ENCODE measurements at regions not wholly inside any gene's neighbourhood (a gene's known extent, or its start where the extent isn't known, plus 50 kb on each side); places are given as distances from the start of the nearest gene placed in this dataset.

DNA sequence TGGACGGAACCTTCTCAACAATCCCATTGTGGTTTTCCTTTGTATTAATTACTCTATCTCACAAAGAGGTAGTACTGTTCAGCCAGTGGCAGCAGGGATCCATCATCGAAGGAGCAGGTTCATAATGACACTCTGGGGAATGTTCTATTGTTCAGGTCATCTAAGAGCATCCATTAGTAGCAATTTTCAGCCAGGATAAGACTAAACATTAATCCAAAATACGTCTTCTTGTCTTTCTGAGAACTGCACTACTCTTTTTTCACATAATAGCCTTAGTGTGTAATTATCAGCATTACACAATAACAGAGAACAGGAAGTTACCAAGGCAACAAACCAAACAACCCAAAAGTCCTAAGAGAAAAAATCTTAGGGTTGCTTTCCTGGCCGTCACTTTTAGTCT, 259.5 kb upstream of the VWC2 start:
- TF ChIP-seq, protein P1, sequence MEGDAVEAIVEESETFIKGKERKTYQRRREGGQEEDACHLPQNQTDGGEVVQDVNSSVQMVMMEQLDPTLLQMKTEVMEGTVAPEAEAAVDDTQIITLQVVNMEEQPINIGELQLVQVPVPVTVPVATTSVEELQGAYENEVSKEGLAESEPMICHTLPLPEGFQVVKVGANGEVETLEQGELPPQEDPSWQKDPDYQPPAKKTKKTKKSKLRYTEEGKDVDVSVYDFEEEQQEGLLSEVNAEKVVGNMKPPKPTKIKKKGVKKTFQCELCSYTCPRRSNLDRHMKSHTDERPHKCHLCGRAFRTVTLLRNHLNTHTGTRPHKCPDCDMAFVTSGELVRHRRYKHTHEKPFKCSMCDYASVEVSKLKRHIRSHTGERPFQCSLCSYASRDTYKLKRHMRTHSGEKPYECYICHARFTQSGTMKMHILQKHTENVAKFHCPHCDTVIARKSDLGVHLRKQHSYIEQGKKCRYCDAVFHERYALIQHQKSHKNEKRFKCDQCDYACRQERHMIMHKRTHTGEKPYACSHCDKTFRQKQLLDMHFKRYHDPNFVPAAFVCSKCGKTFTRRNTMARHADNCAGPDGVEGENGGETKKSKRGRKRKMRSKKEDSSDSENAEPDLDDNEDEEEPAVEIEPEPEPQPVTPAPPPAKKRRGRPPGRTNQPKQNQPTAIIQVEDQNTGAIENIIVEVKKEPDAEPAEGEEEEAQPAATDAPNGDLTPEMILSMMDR (IDR thresholded peaks at IDR 0.05; ENCODE audit: low read depth, low read length, missing control alignments): no peak
- H3K36me3 ChIP-seq (replicated peaks): no peaks in the 10 kb centered on the region
- H3K27me3 ChIP-seq (replicated peaks): no peaks in the 10 kb centered on the region
- no peak for DNase-seq
- no peak overlapping the region for H3K27ac ChIP-seq
- H3K4me3 ChIP-seq (ENCODE audit: low read depth, low read length): no peak overlapping the region
- in situ Hi-C loops (cut with HindIII; ENCODE audit: low pct_ligation_motif_present, low sequenced_read_pairs): no loop called here

DNA sequence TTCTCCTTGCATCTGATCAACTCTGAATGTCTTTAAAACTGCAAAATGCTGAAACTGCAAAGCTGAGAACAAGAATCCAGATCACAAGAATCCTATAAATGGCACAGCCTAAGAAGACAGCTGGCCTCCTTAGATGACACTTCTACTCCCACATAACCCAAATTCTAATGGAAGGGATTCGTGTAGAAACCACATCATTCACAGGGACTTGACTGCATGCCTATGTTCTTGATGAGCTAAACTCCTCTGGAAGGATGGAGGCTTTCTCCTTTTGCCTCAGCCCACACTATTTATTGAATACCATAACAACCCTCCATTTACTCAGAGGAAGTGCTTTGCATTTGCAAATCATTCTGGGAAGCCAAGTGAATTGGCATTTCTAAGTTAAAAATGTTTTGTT, 252.5 kb upstream of the VWC2 start:
- H3K27ac ChIP-seq: no peak overlapping the region
- TF ChIP-seq, protein P1 (IDR thresholded peaks at IDR 0.05; ENCODE audit: low read depth, low read length, missing control alignments): no peak
- no peak overlapping the region for H3K4me3 ChIP-seq (ENCODE audit: low read depth, low read length)
- H3K36me3 ChIP-seq (replicated peaks): no peaks in the 10 kb centered on the region
- H3K27me3 ChIP-seq (replicated peaks): no peaks in the 10 kb centered on the region
- DNase-seq: no peak
- in situ Hi-C loops (cut with HindIII; ENCODE audit: low pct_ligation_motif_present, low sequenced_read_pairs): no loop called here

DNA sequence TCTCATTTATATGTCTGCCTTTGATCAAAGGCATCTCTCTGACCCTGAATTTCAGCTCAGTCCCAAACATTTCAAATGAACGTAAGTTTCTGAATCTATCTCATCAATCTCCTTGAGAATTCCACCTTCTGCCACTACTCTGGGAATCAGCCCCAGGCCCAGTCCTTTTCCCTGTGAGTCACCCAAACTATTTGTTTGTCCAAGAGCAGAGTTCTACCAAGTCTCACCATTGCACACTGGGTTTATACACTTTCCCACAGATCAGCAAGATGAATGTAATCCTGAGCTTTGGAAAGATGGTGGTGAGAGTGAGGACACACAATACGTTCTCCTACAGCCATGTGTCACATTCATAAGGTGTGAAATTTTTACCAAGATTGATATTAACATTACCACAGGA, 251.3 kb upstream of the VWC2 start:
- TF ChIP-seq, protein P1 (IDR thresholded peaks at IDR 0.05; ENCODE audit: low read depth, low read length, missing control alignments): no peak
- Histone ChIP-seq H3K4me3 (ENCODE audit: low read depth, low read length) (no peak overlapping the region), H3K36me3 (replicated peaks) (no peaks in the 10 kb centered on the region), H3K27ac (no peak overlapping the region), H3K27me3 (replicated peaks) (no peaks in the 10 kb centered on the region)
- in situ Hi-C loops (cut with HindIII; ENCODE audit: low pct_ligation_motif_present, low sequenced_read_pairs): no loop called here
- no peak for DNase-seq

DNA sequence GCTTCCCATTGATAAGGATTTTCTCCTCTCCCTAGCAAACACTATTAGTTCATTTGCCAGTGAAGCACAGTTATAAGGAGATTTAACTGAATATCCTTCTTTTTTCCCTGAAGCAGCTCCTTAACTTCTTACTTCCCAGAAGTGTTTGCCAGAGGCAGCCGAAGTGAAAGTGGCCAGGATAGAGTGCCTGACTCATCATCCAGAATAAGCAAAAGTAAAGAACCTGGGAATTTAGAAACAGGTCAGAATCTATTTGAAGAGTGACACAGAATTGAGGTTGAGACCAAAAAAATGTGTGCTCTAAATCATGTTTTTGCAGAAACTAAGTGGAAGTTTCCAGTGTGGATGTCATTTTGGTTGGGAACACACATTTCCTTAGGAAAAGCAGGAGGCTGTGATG, 249.6 kb upstream of the VWC2 start:
- H3K27me3 ChIP-seq (replicated peaks): no peaks in the 10 kb centered on the region
- DNase-seq: no peak
- H3K36me3 ChIP-seq (replicated peaks): no peaks in the 10 kb centered on the region
- no peak overlapping the region for H3K27ac ChIP-seq
- no peak overlapping the region for H3K4me3 ChIP-seq (ENCODE audit: low read depth, low read length)
- in situ Hi-C loops (cut with HindIII; ENCODE audit: low pct_ligation_motif_present, low sequenced_read_pairs): no loop called here
- TF ChIP-seq, protein P1 (IDR thresholded peaks at IDR 0.05; ENCODE audit: low read depth, low read length, missing control alignments): no peak

DNA sequence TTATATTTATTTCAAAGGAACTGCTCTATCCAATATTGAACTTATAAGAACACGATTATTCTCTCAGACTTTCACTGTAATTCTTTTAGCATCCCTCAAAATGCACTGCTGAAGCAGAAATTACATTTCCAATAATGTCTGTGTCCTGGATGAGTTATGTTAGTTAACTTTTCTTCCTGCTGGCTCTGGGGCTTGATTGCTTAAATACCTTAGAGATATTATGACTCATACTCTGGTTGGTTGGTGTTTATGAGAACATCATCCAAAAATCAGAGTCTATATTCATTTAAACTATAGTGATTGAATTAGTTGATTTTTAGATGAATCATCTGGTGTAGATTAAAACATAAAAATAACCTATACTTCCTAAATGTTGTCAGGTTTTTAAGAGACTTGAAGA, 246.3 kb upstream of the VWC2 start:
- Histone ChIP-seq H3K27me3 (replicated peaks) (no peaks in the 10 kb centered on the region), H3K36me3 (replicated peaks) (no peaks in the 10 kb centered on the region), H3K27ac (no peak overlapping the region), H3K4me3 (ENCODE audit: low read depth, low read length) (no peak overlapping the region)
- TF ChIP-seq, protein P1 (IDR thresholded peaks at IDR 0.05; ENCODE audit: low read depth, low read length, missing control alignments): no peak
- DNase-seq: no peak
- in situ Hi-C loops (cut with HindIII; ENCODE audit: low pct_ligation_motif_present, low sequenced_read_pairs): no loop called here

DNA sequence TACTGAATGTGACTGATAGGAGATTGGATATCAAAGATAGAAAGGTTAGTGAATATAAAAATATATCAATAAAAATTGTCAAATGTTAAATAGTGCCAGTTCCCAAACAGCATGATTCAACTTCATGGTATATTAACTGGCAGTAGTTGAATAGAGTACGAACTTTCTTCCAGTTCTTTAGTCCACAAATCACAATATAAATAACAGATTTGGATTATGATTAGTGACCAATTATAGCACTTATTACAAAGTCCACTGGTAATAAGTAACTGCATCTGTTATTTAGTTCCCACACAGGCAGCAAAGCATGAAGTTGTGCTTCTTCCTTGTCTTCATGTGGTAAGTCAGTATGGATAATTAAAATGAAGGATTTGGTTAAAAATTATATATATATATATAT, 243.0 kb upstream of the VWC2 start:
- TF ChIP-seq, protein P1 (IDR thresholded peaks at IDR 0.05; ENCODE audit: low read depth, low read length, missing control alignments): no peak
- no peak overlapping the region for H3K27ac ChIP-seq
- no peaks in the 10 kb centered on the region for H3K27me3 ChIP-seq (replicated peaks)
- in situ Hi-C loops (cut with HindIII; ENCODE audit: low pct_ligation_motif_present, low sequenced_read_pairs): no loop called here
- no peak for DNase-seq
- H3K4me3 ChIP-seq (ENCODE audit: low read depth, low read length): no peak overlapping the region
- no peaks in the 10 kb centered on the region for H3K36me3 ChIP-seq (replicated peaks)

All from brain microvascular endothelial cell (primary cell).